ENCODE measurements at regions not wholly inside any gene's neighbourhood (a gene's known extent, or its start where the extent isn't known, plus 50 kb on each side); places are given as distances from the start of the nearest gene placed in this dataset.

GRCh38 chr18:37902344-37902743 lies 336.7 kb upstream of the CELF4 start:
- Histone ChIP-seq H3K79me1 (replicated peaks; ENCODE audit: low read length, poor library complexity, severe bottlenecking) (no peaks in the 10 kb centered on the region), H2BK15ac (ENCODE audit: low read depth, poor library complexity, severe bottlenecking) (no peak overlapping the region), H3K23ac (ENCODE audit: low read length in 2 of 2) (no peak overlapping the region), H2BK5ac (ENCODE audit: low read depth, low read length, poor library complexity, severe bottlenecking) (no peak overlapping the region), H3K4me3 (ENCODE audit: insufficient read depth in 1 of 2, low read depth in 1 of 2, low read length in 2 of 2) (no peak overlapping the region), H3K9me3 (ENCODE audit: control insufficient read depth, low read length) (no peaks in the 10 kb centered on the region), H3K18ac (ENCODE audit: low read depth in 1 of 2, low read length in 2 of 2) (no peak overlapping the region), H3K4me2 (ENCODE audit: low read length, poor library complexity, severe bottlenecking) (no peak overlapping the region), H3K27ac (ENCODE audit: low read length, poor library complexity, severe bottlenecking) (no peak overlapping the region), H3K4ac (ENCODE audit: low read depth in 1 of 2, low read length in 2 of 2) (no peak overlapping the region), H2BK12ac (ENCODE audit: low read length in 2 of 2) (no peak overlapping the region), H2AK5ac (ENCODE audit: low read length, severe bottlenecking) (no peak overlapping the region), H3K4me1 (ENCODE audit: control insufficient read depth, insufficient read depth, low read depth, low read length) (no peaks in the 10 kb centered on the region), H4K91ac (ENCODE audit: low read length) (no peak overlapping the region), H3K36me3 (ENCODE audit: control insufficient read depth in 1 of 2, insufficient read depth in 2 of 2, low read depth in 1 of 2, low read length in 2 of 2) (no peaks in the 10 kb centered on the region), H3K9ac (ENCODE audit: low read length) (no peak overlapping the region), H3K27me3 (ENCODE audit: control insufficient read depth in 1 of 2, insufficient read depth in 1 of 2, low read length in 2 of 2) (no peaks in the 10 kb centered on the region), H2BK120ac (ENCODE audit: low read depth, low read length) (no peak overlapping the region), H4K8ac (ENCODE audit: low read length) (no peak overlapping the region), H3K14ac (ENCODE audit: low read length in 2 of 2) (no peak overlapping the region), H2AFZ (ENCODE audit: low read depth, low read length) (no peak overlapping the region)
- WGBS: 77% methylated on average over 2 of the region's 2 CpGs
- no peak for DNase-seq

- WGBS: 48% methylated on average over 1 of the region's 2 CpGs
Observed at GRCh38 chr18:37900326-37900725, 334.7 kb upstream of the CELF4 start.

GRCh38 chr18:37889963-37890362 lies 324.4 kb upstream of the CELF4 start:
- Histone ChIP-seq H3K9me3 (ENCODE audit: control insufficient read depth, low read length) (no peaks in the 10 kb centered on the region), H2AK5ac (ENCODE audit: low read length, severe bottlenecking) (no peak overlapping the region)
- WGBS: 71% methylated on average over 5 of the region's 5 CpGs

More at GRCh38 chr18:37900326-37900725, 334.7 kb upstream of the CELF4 start:
- Histone ChIP-seq H3K14ac (ENCODE audit: low read length in 2 of 2) (no peak overlapping the region), H3K27ac (ENCODE audit: low read length, poor library complexity, severe bottlenecking) (no peak overlapping the region), H3K9me3 (ENCODE audit: control insufficient read depth, low read length) (no peaks in the 10 kb centered on the region), H3K4ac (ENCODE audit: low read depth in 1 of 2, low read length in 2 of 2) (no peak overlapping the region), H3K4me1 (ENCODE audit: control insufficient read depth, insufficient read depth, low read depth, low read length) (no peaks in the 10 kb centered on the region), H3K4me2 (ENCODE audit: low read length, poor library complexity, severe bottlenecking) (no peak overlapping the region), H3K23ac (ENCODE audit: low read length in 2 of 2) (no peak overlapping the region), H4K8ac (ENCODE audit: low read length) (no peak overlapping the region), H3K36me3 (ENCODE audit: control insufficient read depth in 1 of 2, insufficient read depth in 2 of 2, low read depth in 1 of 2, low read length in 2 of 2) (no peaks in the 10 kb centered on the region), H2BK120ac (ENCODE audit: low read depth, low read length) (no peak overlapping the region), H3K4me3 (ENCODE audit: insufficient read depth in 1 of 2, low read depth in 1 of 2, low read length in 2 of 2) (no peak overlapping the region), H2BK5ac (ENCODE audit: low read depth, low read length, poor library complexity, severe bottlenecking) (no peak overlapping the region), H2BK15ac (ENCODE audit: low read depth, poor library complexity, severe bottlenecking) (no peak overlapping the region), H3K18ac (ENCODE audit: low read depth in 1 of 2, low read length in 2 of 2) (no peak overlapping the region), H3K79me1 (replicated peaks; ENCODE audit: low read length, poor library complexity, severe bottlenecking) (no peaks in the 10 kb centered on the region), H3K9ac (ENCODE audit: low read length) (no peak overlapping the region), H2AFZ (ENCODE audit: low read depth, low read length) (no peak overlapping the region), H3K27me3 (ENCODE audit: control insufficient read depth in 1 of 2, insufficient read depth in 1 of 2, low read length in 2 of 2) (no peaks in the 10 kb centered on the region), H4K91ac (ENCODE audit: low read length) (no peak overlapping the region), H2AK5ac (ENCODE audit: low read length, severe bottlenecking) (no peak overlapping the region), H2BK12ac (ENCODE audit: low read length in 2 of 2) (no peak overlapping the region)
- no peak for DNase-seq

GRCh38 chr18:37874721-37875120 lies 309.1 kb upstream of the CELF4 start:
- Histone ChIP-seq H3K18ac (ENCODE audit: low read depth in 1 of 2, low read length in 2 of 2) (no peak overlapping the region), H2AK5ac (ENCODE audit: low read length, severe bottlenecking) (no peak overlapping the region), H2BK12ac (ENCODE audit: low read length in 2 of 2) (no peak overlapping the region), H3K79me1 (replicated peaks; ENCODE audit: low read length, poor library complexity, severe bottlenecking) (no peaks in the 10 kb centered on the region), H3K4me1 (ENCODE audit: control insufficient read depth, insufficient read depth, low read depth, low read length) (no peaks in the 10 kb centered on the region), H3K14ac (ENCODE audit: low read length in 2 of 2) (no peak overlapping the region), H3K4me3 (ENCODE audit: insufficient read depth in 1 of 2, low read depth in 1 of 2, low read length in 2 of 2) (no peak overlapping the region), H2BK5ac (ENCODE audit: low read depth, low read length, poor library complexity, severe bottlenecking) (no peak overlapping the region), H3K36me3 (ENCODE audit: control insufficient read depth in 1 of 2, insufficient read depth in 2 of 2, low read depth in 1 of 2, low read length in 2 of 2) (no peaks in the 10 kb centered on the region), H3K27me3 (ENCODE audit: control insufficient read depth in 1 of 2, insufficient read depth in 1 of 2, low read length in 2 of 2) (no peaks in the 10 kb centered on the region), H3K9ac (ENCODE audit: low read length) (no peak overlapping the region), H2BK120ac (ENCODE audit: low read depth, low read length) (no peak overlapping the region), H2BK15ac (ENCODE audit: low read depth, poor library complexity, severe bottlenecking) (no peak overlapping the region), H3K9me3 (ENCODE audit: control insufficient read depth, low read length) (no peaks in the 10 kb centered on the region), H3K4me2 (ENCODE audit: low read length, poor library complexity, severe bottlenecking) (no peak overlapping the region), H2AFZ (ENCODE audit: low read depth, low read length) (no peak overlapping the region), H3K4ac (ENCODE audit: low read depth in 1 of 2, low read length in 2 of 2) (no peak overlapping the region), H3K23ac (ENCODE audit: low read length in 2 of 2) (no peak overlapping the region), H3K27ac (ENCODE audit: low read length, poor library complexity, severe bottlenecking) (no peak overlapping the region), H4K91ac (ENCODE audit: low read length) (no peak overlapping the region), H4K8ac (ENCODE audit: low read length) (no peak overlapping the region)
- WGBS: 65% methylated on average over 1 of the region's 1 CpG
- DNase-seq: no peak

More at GRCh38 chr18:37889963-37890362, 324.4 kb upstream of the CELF4 start:
- H2BK120ac ChIP-seq (ENCODE audit: low read depth, low read length): no peak overlapping the region
- H3K9ac ChIP-seq (ENCODE audit: low read length): no peak overlapping the region
- no peak overlapping the region for H2BK5ac ChIP-seq (ENCODE audit: low read depth, low read length, poor library complexity, severe bottlenecking)
- H2BK15ac ChIP-seq (ENCODE audit: low read depth, poor library complexity, severe bottlenecking): no peak overlapping the region
- H3K4ac ChIP-seq (ENCODE audit: low read depth in 1 of 2, low read length in 2 of 2): no peak overlapping the region
- H3K23ac ChIP-seq (ENCODE audit: low read length in 2 of 2): no peak overlapping the region
- no peak overlapping the region for H3K27ac ChIP-seq (ENCODE audit: low read length, poor library complexity, severe bottlenecking)
- no peak overlapping the region for H2AFZ ChIP-seq (ENCODE audit: low read depth, low read length)
- no peak overlapping the region for H4K8ac ChIP-seq (ENCODE audit: low read length)
- no peaks in the 10 kb centered on the region for H3K4me1 ChIP-seq (ENCODE audit: control insufficient read depth, insufficient read depth, low read depth, low read length)
- H2BK12ac ChIP-seq (ENCODE audit: low read length in 2 of 2): no peak overlapping the region
- no peak overlapping the region for H4K91ac ChIP-seq (ENCODE audit: low read length)
- no peaks in the 10 kb centered on the region for H3K27me3 ChIP-seq (ENCODE audit: control insufficient read depth in 1 of 2, insufficient read depth in 1 of 2, low read length in 2 of 2)
- no peak overlapping the region for H3K4me3 ChIP-seq (ENCODE audit: insufficient read depth in 1 of 2, low read depth in 1 of 2, low read length in 2 of 2)
- no peak overlapping the region for H3K14ac ChIP-seq (ENCODE audit: low read length in 2 of 2)
- no peak overlapping the region for H3K18ac ChIP-seq (ENCODE audit: low read depth in 1 of 2, low read length in 2 of 2)
- H3K36me3 ChIP-seq (ENCODE audit: control insufficient read depth in 1 of 2, insufficient read depth in 2 of 2, low read depth in 1 of 2, low read length in 2 of 2): no peaks in the 10 kb centered on the region
- DNase-seq: no peak
- no peaks in the 10 kb centered on the region for H3K79me1 ChIP-seq (replicated peaks; ENCODE audit: low read length, poor library complexity, severe bottlenecking)
- H3K4me2 ChIP-seq (ENCODE audit: low read length, poor library complexity, severe bottlenecking): no peak overlapping the region
